ENCODE measurements at regions not wholly inside any gene's neighbourhood (a gene's known extent, or its start where the extent isn't known, plus 50 kb on each side); places are given as distances from the start of the nearest gene placed in this dataset.
"Not testable (repeated sequence)": the region's sequence is repeated elsewhere in the genome, so short reads cannot be mapped to it uniquely, and the experiment has no call there.

- no peak for DNase-seq (ENCODE audit: low spot score)
Observed at GRCh38 chr6:121594053-121594452, 158.6 kb downstream of the GJA1 start.

GRCh38 chr6:121595646-121596045 is 160.2 kb downstream of the GJA1 start:
- DNase-seq (ENCODE audit: low spot score) = no peak

GRCh38 chr6:121596441-121596840 is 161.0 kb downstream of the GJA1 start:
- no peak for DNase-seq (ENCODE audit: low spot score)

GRCh38 chr6:121597654-121598053 is 162.2 kb downstream of the GJA1 start:
- no peak for DNase-seq (ENCODE audit: low spot score)

- not testable (repeated sequence) for DNase-seq (ENCODE audit: low spot score)
Observed at GRCh38 chr6:121599331-121599730, 163.9 kb downstream of the GJA1 start.

GRCh38 chr6:121600389-121601168 is 165.1 kb downstream of the GJA1 start:
- DNase-seq (ENCODE audit: low spot score) = no peak

GRCh38 chr6:121603486-121603885 is 168.0 kb downstream of the GJA1 start:
- DNase-seq (ENCODE audit: low spot score) = no peak

- no peak for DNase-seq (ENCODE audit: low spot score)
Observed at GRCh38 chr6:121607721-121608120, 172.3 kb downstream of the GJA1 start.

- DNase-seq (ENCODE audit: low spot score) = no peak
Observed at GRCh38 chr6:121608270-121608669, 172.8 kb downstream of the GJA1 start.

- no peak for DNase-seq (ENCODE audit: low spot score)
Observed at GRCh38 chr6:121609281-121609680, 173.8 kb downstream of the GJA1 start.

- no peak for DNase-seq (ENCODE audit: low spot score)
Observed at GRCh38 chr6:121612927-121613326, 177.5 kb downstream of the GJA1 start.

- no peak for DNase-seq (ENCODE audit: low spot score)
Observed at GRCh38 chr6:121614115-121614514, 178.7 kb downstream of the GJA1 start.

GRCh38 chr6:121615493-121615892 is 180.0 kb downstream of the GJA1 start:
- no peak for DNase-seq (ENCODE audit: low spot score)

GRCh38 chr6:121616406-121616805 is 181.0 kb downstream of the GJA1 start:
- no peak for DNase-seq (ENCODE audit: low spot score)

GRCh38 chr6:121617388-121617787 is 181.9 kb downstream of the GJA1 start:
- DNase-seq (ENCODE audit: low spot score) = no peak

GRCh38 chr6:121619013-121619412 is 183.6 kb downstream of the GJA1 start:
- no peak for DNase-seq (ENCODE audit: low spot score)

- DNase-seq (ENCODE audit: low spot score) = no peak
Observed at GRCh38 chr6:121619987-121620740, 184.7 kb downstream of the GJA1 start.

- no peak for DNase-seq (ENCODE audit: low spot score)
Observed at GRCh38 chr6:121627761-121628160, 192.3 kb downstream of the GJA1 start.

GRCh38 chr6:121630716-121631115 is 195.3 kb downstream of the GJA1 start:
- no peak for DNase-seq (ENCODE audit: low spot score)

GRCh38 chr6:121631752-121632151 is 196.3 kb downstream of the GJA1 start:
- DNase-seq (ENCODE audit: low spot score) = not testable (repeated sequence)

GRCh38 chr6:121633309-121633708 is 197.9 kb downstream of the GJA1 start:
- no peak for DNase-seq (ENCODE audit: low spot score)

- DNase-seq (ENCODE audit: low spot score) = not testable (repeated sequence)
Observed at GRCh38 chr6:121634586-121634985, 199.1 kb downstream of the GJA1 start.

- no peak for DNase-seq (ENCODE audit: low spot score)
Observed at GRCh38 chr6:121635355-121635754, 199.9 kb downstream of the GJA1 start.

Measured in pons (tissue), 1 donor.